ENCODE measurements at regions not wholly inside any gene's neighbourhood (a gene's known extent, or its start where the extent isn't known, plus 50 kb on each side); places are given as distances from the start of the nearest gene placed in this dataset.

GRCh38 chr2:128550801-128551416 lies 232.2 kb upstream of the HS6ST1 start:
- no peak overlapping the region for H3K27ac ChIP-seq (ENCODE audit: insufficient read depth, low read length)
- no peaks in the 10 kb centered on the region for H3K36me3 ChIP-seq (ENCODE audit: control insufficient read depth, insufficient read depth, low read length)
- no peak overlapping the region for H3K4me3 ChIP-seq (replicated peaks in 1 of 4; ENCODE audit: control extremely low read depth in 1 of 4, insufficient read depth in 1 of 4, low read depth in 3 of 4, low read length in 4 of 4)
- no peak for TF ChIP-seq CTCF (conservative IDR thresholded peaks at IDR 0.05 in 1 of 2, IDR thresholded peaks at IDR 0.05 in 1 of 2; ENCODE audit: low read depth in 1 of 2, low read length in 2 of 2)
- no peak for TF ChIP-seq EZH2 (IDR thresholded peaks at IDR 0.05; ENCODE audit: low read length, missing control alignments)
- no peaks in the 10 kb centered on the region for H4K20me1 ChIP-seq (ENCODE audit: control insufficient read depth, extremely low read depth, insufficient read depth, low read length)
- H3K79me2 ChIP-seq (ENCODE audit: control insufficient read depth, insufficient read depth, low read length) = no peaks in the 10 kb centered on the region
- no peak overlapping the region for H3K9ac ChIP-seq (ENCODE audit: insufficient read depth, low read length)
- H3K27me3 ChIP-seq (ENCODE audit: control insufficient read depth, insufficient read depth, low read length) = no peaks in the 10 kb centered on the region
- no peaks in the 10 kb centered on the region for H3K4me1 ChIP-seq (ENCODE audit: control insufficient read depth, extremely low read depth, insufficient read depth, low read length)
- DNase-seq (ENCODE audit: low read depth in 2 of 2) = no peak
- no peak overlapping the region for H3K4me2 ChIP-seq (ENCODE audit: extremely low read depth, insufficient read depth, low read length)
- H3K9me3 ChIP-seq (ENCODE audit: control insufficient read depth, insufficient read depth, low read depth, low read length) = no peaks in the 10 kb centered on the region
- H2AFZ ChIP-seq (ENCODE audit: low read length) = no peak overlapping the region

GRCh38 chr2:128551435-128551834 lies 232.8 kb upstream of the HS6ST1 start:
- no peak for DNase-seq (ENCODE audit: low read depth in 2 of 2)
- H3K79me2 ChIP-seq (ENCODE audit: control insufficient read depth, insufficient read depth, low read length) = no peaks in the 10 kb centered on the region
- no peaks in the 10 kb centered on the region for H3K9me3 ChIP-seq (ENCODE audit: control insufficient read depth, insufficient read depth, low read depth, low read length)
- no peak overlapping the region for H2AFZ ChIP-seq (ENCODE audit: low read length)
- TF ChIP-seq EZH2 (IDR thresholded peaks at IDR 0.05; ENCODE audit: low read length, missing control alignments) = no peak
- no peak for TF ChIP-seq CTCF (conservative IDR thresholded peaks at IDR 0.05 in 1 of 2, IDR thresholded peaks at IDR 0.05 in 1 of 2; ENCODE audit: low read depth in 1 of 2, low read length in 2 of 2)
- H4K20me1 ChIP-seq (ENCODE audit: control insufficient read depth, extremely low read depth, insufficient read depth, low read length) = no peaks in the 10 kb centered on the region
- no peaks in the 10 kb centered on the region for H3K27me3 ChIP-seq (ENCODE audit: control insufficient read depth, insufficient read depth, low read length)
- no peak overlapping the region for H3K27ac ChIP-seq (ENCODE audit: insufficient read depth, low read length)
- H3K36me3 ChIP-seq (ENCODE audit: control insufficient read depth, insufficient read depth, low read length) = no peaks in the 10 kb centered on the region
- H3K4me3 ChIP-seq (replicated peaks in 1 of 4; ENCODE audit: control extremely low read depth in 1 of 4, insufficient read depth in 1 of 4, low read depth in 3 of 4, low read length in 4 of 4) = no peak overlapping the region
- H3K9ac ChIP-seq (ENCODE audit: insufficient read depth, low read length) = no peak overlapping the region
- no peak overlapping the region for H3K4me2 ChIP-seq (ENCODE audit: extremely low read depth, insufficient read depth, low read length)
- H3K4me1 ChIP-seq (ENCODE audit: control insufficient read depth, extremely low read depth, insufficient read depth, low read length) = no peaks in the 10 kb centered on the region

GRCh38 chr2:128552141-128552805 lies 233.6 kb upstream of the HS6ST1 start:
- Histone ChIP-seq H3K27ac (ENCODE audit: insufficient read depth, low read length) (no peak overlapping the region), H3K9ac (ENCODE audit: insufficient read depth, low read length) (no peak overlapping the region), H3K27me3 (ENCODE audit: control insufficient read depth, insufficient read depth, low read length) (no peaks in the 10 kb centered on the region), H3K9me3 (ENCODE audit: control insufficient read depth, insufficient read depth, low read depth, low read length) (no peaks in the 10 kb centered on the region), H4K20me1 (ENCODE audit: control insufficient read depth, extremely low read depth, insufficient read depth, low read length) (no peaks in the 10 kb centered on the region), H3K36me3 (ENCODE audit: control insufficient read depth, insufficient read depth, low read length) (no peaks in the 10 kb centered on the region), H3K79me2 (ENCODE audit: control insufficient read depth, insufficient read depth, low read length) (no peaks in the 10 kb centered on the region), H2AFZ (ENCODE audit: low read length) (no peak overlapping the region), H3K4me2 (ENCODE audit: extremely low read depth, insufficient read depth, low read length) (no peak overlapping the region), H3K4me3 (replicated peaks in 1 of 4; ENCODE audit: control extremely low read depth in 1 of 4, insufficient read depth in 1 of 4, low read depth in 3 of 4, low read length in 4 of 4) (no peak overlapping the region), H3K4me1 (ENCODE audit: control insufficient read depth, extremely low read depth, insufficient read depth, low read length) (no peaks in the 10 kb centered on the region)
- no peak for DNase-seq (ENCODE audit: low read depth in 2 of 2)
- TF ChIP-seq EZH2 (IDR thresholded peaks at IDR 0.05; ENCODE audit: low read length, missing control alignments) (no peak), CTCF (conservative IDR thresholded peaks at IDR 0.05 in 1 of 2, IDR thresholded peaks at IDR 0.05 in 1 of 2; ENCODE audit: low read depth in 1 of 2, low read length in 2 of 2) (no peak)
